ENCODE measurements at regions not wholly inside any gene's neighbourhood (a gene's known extent, or its start where the extent isn't known, plus 50 kb on each side); places are given as distances from the start of the nearest gene placed in this dataset.

DNA sequence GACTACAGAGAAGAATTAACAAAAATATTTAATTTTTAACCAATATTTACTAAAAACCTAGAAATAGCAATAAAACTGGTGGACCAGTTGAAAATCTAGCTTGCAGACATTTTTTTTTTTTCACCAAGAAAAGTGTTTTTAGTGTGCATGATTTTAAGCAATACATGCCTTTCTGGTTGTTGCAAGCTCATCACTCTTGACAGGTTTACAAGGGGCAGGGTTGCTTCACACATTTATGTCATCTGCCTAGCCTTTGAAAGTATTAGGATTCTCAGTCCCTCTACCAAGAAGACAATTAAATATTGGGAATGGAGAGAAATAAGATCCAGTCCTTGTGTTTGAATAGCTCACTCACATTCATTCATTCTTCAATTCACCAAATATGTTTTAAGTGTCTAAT is 53.8 kb upstream of the LYPLAL1 start:
- Histone ChIP-seq H3K4me3 (ENCODE audit: insufficient read depth, low read length, poor library complexity, severe bottlenecking) (no peak overlapping the region), H2AFZ (ENCODE audit: low read depth, low read length, severe bottlenecking) (no peak overlapping the region), H3K9me2 (replicated peaks; ENCODE audit: insufficient read depth, low read length) (no peaks in the 10 kb centered on the region), H3K9me3 (ENCODE audit: insufficient read depth, low read length) (no peaks in the 10 kb centered on the region), H3K27me3 (ENCODE audit: low read length) (no peaks in the 10 kb centered on the region), H4K20me1 (ENCODE audit: low read depth, low read length) (no peaks in the 10 kb centered on the region), H3K27ac (ENCODE audit: low read depth, low read length) (no peak overlapping the region), H3K79me2 (ENCODE audit: insufficient read depth, low read length) (no peaks in the 10 kb centered on the region), H3F3A (ENCODE audit: insufficient read depth) (no peaks in the 10 kb centered on the region), H3K36me3 (ENCODE audit: low read length) (no peaks in the 10 kb centered on the region), H3K4me2 (ENCODE audit: low read depth, low read length, poor library complexity, severe bottlenecking) (no peak overlapping the region), H3K9ac (ENCODE audit: low read length) (no peak overlapping the region)
- TF ChIP-seq, protein P1, sequence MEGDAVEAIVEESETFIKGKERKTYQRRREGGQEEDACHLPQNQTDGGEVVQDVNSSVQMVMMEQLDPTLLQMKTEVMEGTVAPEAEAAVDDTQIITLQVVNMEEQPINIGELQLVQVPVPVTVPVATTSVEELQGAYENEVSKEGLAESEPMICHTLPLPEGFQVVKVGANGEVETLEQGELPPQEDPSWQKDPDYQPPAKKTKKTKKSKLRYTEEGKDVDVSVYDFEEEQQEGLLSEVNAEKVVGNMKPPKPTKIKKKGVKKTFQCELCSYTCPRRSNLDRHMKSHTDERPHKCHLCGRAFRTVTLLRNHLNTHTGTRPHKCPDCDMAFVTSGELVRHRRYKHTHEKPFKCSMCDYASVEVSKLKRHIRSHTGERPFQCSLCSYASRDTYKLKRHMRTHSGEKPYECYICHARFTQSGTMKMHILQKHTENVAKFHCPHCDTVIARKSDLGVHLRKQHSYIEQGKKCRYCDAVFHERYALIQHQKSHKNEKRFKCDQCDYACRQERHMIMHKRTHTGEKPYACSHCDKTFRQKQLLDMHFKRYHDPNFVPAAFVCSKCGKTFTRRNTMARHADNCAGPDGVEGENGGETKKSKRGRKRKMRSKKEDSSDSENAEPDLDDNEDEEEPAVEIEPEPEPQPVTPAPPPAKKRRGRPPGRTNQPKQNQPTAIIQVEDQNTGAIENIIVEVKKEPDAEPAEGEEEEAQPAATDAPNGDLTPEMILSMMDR (IDR thresholded peaks at IDR 0.05; ENCODE audit: insufficient read depth, low read length, poor library complexity, severe bottlenecking), result no peak
- TF ChIP-seq EZH2phosphoT487 (conservative IDR thresholded peaks at IDR 0.05; ENCODE audit: low read length), result no peak

DNA sequence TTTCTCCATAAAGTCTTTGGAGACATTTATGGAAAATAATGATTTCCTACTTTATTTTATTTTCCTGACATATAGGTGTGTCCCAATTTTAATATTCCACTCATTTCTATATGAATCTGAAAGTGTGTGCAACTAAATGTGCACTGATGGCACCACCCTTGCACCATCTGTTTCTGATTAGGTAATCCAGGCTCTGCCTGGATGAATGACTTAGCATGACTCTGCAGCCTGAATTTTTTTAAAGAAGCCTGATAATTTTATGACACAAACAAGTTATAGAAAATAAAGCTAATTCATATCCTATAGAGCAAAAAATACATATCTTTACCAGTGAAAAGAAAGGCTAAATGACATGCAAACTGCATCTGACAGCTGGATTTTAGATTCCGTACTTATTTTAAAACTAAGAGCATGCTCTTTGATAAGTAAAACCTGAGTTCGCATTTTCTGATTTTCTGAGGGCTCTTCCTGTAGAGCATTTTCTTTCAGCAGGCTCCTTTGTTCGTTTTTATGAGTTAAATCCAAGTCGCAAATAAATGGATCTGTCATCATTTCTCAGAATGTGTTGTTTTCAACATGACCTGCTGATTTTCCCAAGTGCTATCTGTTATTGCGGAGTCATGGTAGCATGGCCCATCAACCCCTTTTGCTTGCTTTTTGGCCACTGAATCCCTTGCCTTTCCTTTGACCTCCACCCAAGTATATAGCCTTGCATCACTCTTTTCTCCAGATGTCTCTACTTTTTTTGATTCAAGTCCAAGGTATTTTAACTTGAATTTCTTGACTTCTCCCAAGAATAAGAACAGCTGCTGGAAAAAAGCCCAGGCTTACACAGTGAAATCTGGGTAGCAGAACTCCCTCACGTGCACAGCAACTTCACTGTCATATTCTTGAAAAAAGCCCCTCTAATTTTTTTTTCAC is 52.8 kb upstream of the LYPLAL1 start:
- no peak overlapping the region for H3K4me2 ChIP-seq (ENCODE audit: low read depth, low read length, poor library complexity, severe bottlenecking)
- no peaks in the 10 kb centered on the region for H3K36me3 ChIP-seq (ENCODE audit: low read length)
- no peak overlapping the region for H2AFZ ChIP-seq (ENCODE audit: low read depth, low read length, severe bottlenecking)
- no peaks in the 10 kb centered on the region for H3K9me2 ChIP-seq (replicated peaks; ENCODE audit: insufficient read depth, low read length)
- no peaks in the 10 kb centered on the region for H3F3A ChIP-seq (ENCODE audit: insufficient read depth)
- H3K79me2 ChIP-seq (ENCODE audit: insufficient read depth, low read length), result no peaks in the 10 kb centered on the region
- H3K27ac ChIP-seq (ENCODE audit: low read depth, low read length), result no peak overlapping the region
- H3K9me3 ChIP-seq (ENCODE audit: insufficient read depth, low read length), result no peaks in the 10 kb centered on the region
- no peaks in the 10 kb centered on the region for H3K27me3 ChIP-seq (ENCODE audit: low read length)
- TF ChIP-seq, protein P1 (IDR thresholded peaks at IDR 0.05; ENCODE audit: insufficient read depth, low read length, poor library complexity, severe bottlenecking), result no peak
- TF ChIP-seq EZH2phosphoT487 (conservative IDR thresholded peaks at IDR 0.05; ENCODE audit: low read length), result no peak
- no peak overlapping the region for H3K4me3 ChIP-seq (ENCODE audit: insufficient read depth, low read length, poor library complexity, severe bottlenecking)
- no peak overlapping the region for H3K9ac ChIP-seq (ENCODE audit: low read length)
- H4K20me1 ChIP-seq (ENCODE audit: low read depth, low read length), result no peaks in the 10 kb centered on the region

DNA sequence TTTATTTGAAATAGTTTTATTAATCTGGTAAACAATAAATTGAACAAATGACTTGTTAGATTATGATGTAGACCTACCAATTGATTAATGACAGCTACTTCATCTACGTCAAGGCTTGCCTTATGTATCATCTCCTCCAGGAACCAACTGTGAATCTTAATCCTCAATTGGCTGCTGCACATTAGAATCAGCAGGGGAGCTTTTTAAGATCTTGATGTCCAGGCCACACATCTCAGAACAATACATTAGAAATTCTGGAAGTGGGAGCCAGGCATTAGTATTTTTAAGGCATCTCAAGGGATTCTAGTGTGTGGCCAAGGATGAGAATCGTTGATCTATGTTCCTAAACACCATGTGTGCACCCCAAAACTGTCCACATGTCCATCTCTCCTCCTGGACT is 52.0 kb upstream of the LYPLAL1 start:
- Histone ChIP-seq H3K79me2 (ENCODE audit: insufficient read depth, low read length) (no peaks in the 10 kb centered on the region), H3K9ac (ENCODE audit: low read length) (no peak overlapping the region), H3K4me2 (ENCODE audit: low read depth, low read length, poor library complexity, severe bottlenecking) (no peak overlapping the region), H3K9me2 (replicated peaks; ENCODE audit: insufficient read depth, low read length) (no peaks in the 10 kb centered on the region), H3K36me3 (ENCODE audit: low read length) (no peaks in the 10 kb centered on the region), H3F3A (ENCODE audit: insufficient read depth) (no peaks in the 10 kb centered on the region), H2AFZ (ENCODE audit: low read depth, low read length, severe bottlenecking) (no peak overlapping the region), H4K20me1 (ENCODE audit: low read depth, low read length) (no peaks in the 10 kb centered on the region), H3K27me3 (ENCODE audit: low read length) (no peaks in the 10 kb centered on the region), H3K9me3 (ENCODE audit: insufficient read depth, low read length) (no peaks in the 10 kb centered on the region), H3K4me3 (ENCODE audit: insufficient read depth, low read length, poor library complexity, severe bottlenecking) (no peak overlapping the region), H3K27ac (ENCODE audit: low read depth, low read length) (no peak overlapping the region)
- TF ChIP-seq, protein P1 (IDR thresholded peaks at IDR 0.05; ENCODE audit: insufficient read depth, low read length, poor library complexity, severe bottlenecking), result no peak
- no peak for TF ChIP-seq EZH2phosphoT487 (conservative IDR thresholded peaks at IDR 0.05; ENCODE audit: low read length)
